Adipose tissue (tissue), 3 donors: ENCODE measurements at regions not wholly inside any gene's neighbourhood (a gene's known extent, or its start where the extent isn't known, plus 50 kb on each side); places are given as distances from the start of the nearest gene placed in this dataset.

Experiments
- H3K27ac ChIP-seq: one replicate; pipeline ENCODE4 v1.5.1; 2013; ENCODE audit warnings: low read depth, low read length
- WGBS, 3 donors: extraction: QIAGEN DNeasy Blood & Tissue Kit; methylation state at CpG; one replicate each; pipeline ENCODE4 v1.1.7; 2013; 5-methylcytosine and 5-hydroxymethylcytosine counted together
- donor health status: healthy with polysubstance abuse.
- donor health status: Bipolar disorder and iron deficiency.
- donor health status: healthy.

DNA sequence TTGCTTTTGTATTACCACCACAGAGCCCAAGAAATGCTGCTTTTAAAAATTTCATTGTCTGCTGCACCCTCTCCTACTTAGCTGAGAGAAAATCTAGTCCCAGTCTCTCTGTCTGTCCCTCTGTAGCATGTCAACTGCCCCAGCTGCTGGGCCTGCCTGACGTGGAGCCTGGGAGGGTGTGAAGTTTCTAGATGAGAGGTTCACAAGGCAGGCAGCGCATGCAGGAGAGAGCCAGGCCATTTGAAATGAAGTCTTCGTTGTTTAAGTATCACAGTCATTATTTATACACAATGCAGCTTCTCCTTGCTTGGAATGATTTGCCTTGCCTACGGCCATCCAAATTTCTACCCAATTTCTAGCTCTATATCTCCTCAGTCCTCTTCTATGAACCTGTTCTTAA, 306.8 kb upstream of the PLXNA2 start:
- WGBS, 3 donors, result 68 to 90% (median 88%) methylated on average over 4 of the region's 4 CpGs

DNA sequence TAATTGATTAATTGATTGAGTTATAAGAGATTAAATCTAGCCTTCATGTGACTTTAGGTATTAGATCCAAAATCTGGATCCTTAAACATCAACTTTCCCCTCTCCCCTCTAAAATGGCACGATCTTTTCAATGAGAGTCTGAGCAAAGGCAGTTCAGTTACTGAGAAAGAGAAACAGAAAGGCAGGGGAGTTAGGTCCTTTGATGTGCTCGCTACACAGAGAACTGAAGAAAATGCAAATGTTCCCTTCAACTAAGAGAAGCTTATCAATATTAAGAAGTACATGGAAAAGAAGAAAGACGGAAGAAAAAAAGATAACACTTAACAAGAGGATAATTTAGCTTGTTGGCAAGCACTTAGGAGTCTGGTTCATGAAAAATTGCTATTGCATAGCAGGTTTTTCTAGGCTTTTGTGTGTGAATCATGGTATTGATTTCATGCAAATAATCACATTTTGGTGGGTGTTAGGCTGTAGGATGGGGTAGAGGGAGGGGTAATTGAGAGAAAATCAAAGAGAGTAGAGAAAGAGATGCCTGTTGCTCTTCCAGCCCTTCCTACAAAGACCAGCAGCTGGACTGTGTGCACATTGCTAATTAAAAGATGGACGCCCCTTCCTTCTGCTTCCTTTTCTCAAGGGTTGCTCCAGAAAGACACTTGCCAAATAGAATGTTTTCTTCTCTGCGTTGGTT, 307.6 kb upstream of the PLXNA2 start:
- no peak overlapping the region for H3K27ac ChIP-seq
- WGBS, 3 donors, result 56 to 80% (median 78%) methylated on average over 5 of the region's 5 CpGs

More for the DNA sequence above, 306.8 kb upstream of the PLXNA2 start:
- H3K27ac ChIP-seq, result no peak overlapping the region

DNA sequence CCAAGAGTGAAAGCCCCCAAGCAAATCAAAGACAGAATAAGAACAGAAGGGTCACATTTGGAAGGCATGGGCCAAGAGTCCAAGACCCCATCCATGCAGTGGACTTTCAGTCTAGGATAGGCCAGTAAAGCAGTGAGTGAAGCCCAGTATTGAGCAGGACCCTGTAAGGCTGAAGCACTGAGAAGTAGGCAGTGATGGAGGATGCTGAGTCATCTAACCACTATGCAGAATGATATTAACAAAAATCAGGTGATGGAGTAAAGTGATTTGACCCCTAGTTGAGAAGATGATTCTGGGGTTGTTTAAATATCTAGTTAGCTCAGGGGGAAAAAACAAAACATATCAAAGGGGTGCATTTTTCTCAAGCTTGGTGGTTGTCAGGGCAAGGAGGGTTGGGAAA, 308.7 kb upstream of the PLXNA2 start:
- no peak overlapping the region for H3K27ac ChIP-seq

GRCh38 chr1:208556461-208556860, 312.3 kb upstream of the PLXNA2 start:
- 91 to 98% (median 92%) methylated on average over 6 of the region's 6 CpGs for WGBS, 3 donors
- H3K27ac ChIP-seq, result no peak overlapping the region

DNA sequence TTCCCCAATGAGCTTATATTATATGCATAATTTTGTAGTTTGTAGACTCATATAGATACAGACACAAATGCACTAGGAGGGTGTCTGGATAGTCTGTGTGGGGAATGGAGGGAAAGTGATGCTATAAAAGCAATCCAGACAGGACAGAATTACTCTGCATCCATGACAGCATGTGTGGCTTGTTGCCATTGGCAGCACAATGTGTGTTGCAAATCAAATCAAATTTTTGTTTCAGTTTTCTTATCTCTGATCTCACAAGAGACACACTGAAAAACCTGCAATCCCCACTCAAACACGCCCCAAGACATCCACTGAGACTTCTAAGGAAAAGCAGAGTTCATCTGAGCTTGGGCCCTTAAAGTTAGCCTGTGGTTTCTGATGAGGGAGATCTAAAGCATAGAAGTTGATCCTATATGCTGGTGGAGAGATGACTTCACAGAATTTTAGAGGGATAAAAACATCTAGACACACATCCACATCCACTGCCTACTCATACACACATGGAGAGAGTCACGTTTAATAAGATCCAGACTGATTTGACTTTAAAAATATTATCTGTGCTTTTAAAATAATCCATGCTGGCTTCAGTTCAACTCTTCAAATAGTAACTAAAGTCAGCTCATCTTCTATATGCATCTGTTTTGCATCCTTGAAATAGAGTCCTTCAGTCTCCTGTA, 313.0 kb upstream of the PLXNA2 start:
- WGBS, 3 donors, result 49 to 69% (median 56%) methylated on average over 2 of the region's 2 CpGs
- H3K27ac ChIP-seq, result no peak overlapping the region

DNA sequence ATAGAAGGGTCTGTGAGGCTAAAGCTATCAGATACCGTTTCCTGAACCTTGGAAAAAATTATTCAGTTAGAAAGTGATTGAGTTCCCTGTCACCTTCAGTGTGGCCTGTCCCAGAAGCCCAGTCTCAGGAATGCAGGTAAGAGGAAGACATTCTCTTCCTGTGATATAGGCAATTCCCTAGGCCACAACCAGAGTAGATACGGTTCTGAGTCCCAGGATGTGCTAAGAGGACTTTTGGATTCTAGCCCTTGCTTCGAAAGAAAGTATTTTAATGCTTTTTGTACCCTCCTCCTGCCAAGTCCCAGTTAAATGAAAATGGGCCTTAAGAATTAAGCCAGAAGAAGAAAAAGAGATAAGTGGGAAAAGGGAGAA, 313.5 kb upstream of the PLXNA2 start:
- no peak overlapping the region for H3K27ac ChIP-seq
- WGBS, 3 donors, result 56 to 65% (median 60%) methylated on average over 3 of the region's 3 CpGs

GRCh38 chr1:208559597-208560329, 315.6 kb upstream of the PLXNA2 start:
- H3K27ac ChIP-seq, result no peak overlapping the region
- 38 to 86% (median 76%) methylated on average over 6 of the region's 6 CpGs for WGBS, 3 donors

DNA sequence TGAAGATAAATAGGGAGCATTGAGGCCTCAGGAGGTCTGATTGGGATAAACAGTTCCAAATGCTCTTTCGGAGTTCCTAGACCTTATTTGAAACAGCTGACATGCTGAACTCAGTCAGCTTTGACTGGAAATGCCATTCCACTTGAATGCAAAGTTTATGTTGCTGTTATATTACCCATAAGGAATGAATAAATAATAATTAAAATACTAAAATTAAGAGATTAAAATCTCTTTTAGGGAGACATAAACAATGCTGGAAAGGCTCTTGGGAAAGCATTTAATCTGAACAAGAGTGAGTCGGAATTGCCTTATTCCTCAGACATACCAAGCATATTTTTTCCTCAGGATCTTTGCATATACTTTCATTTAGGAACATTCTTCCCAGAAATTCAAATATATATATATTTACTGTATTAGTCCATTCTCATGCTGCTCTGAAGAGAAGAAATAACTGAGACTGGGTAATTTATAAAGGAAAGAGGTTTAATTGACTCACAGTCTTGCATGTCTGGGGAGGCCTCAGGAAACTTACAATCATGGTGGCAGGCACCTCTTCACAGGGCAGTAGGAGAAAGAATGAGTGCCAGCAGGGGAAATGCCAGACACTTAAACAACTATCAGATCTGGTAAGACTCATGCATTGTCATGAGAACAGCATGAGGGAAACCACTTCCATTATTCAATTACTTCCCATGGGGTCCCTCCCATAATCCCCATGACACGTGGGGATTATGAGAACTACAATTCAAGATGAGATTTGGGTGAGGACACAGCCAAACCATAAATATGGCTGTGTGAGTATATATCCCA, 318.2 kb upstream of the PLXNA2 start:
- WGBS, 3 donors, result 59 to 76% (median 61%) methylated on average over 3 of the region's 3 CpGs
- no peak overlapping the region for H3K27ac ChIP-seq

- 39 to 90% (median 88%) methylated on average over 3 of the region's 3 CpGs for WGBS, 3 donors
- H3K27ac ChIP-seq, result no peak overlapping the region
Measured at GRCh38 chr1:208564466-208564865, 320.3 kb upstream of the PLXNA2 start.

- 81 to 90% (median 88%) methylated on average over 6 of the region's 6 CpGs for WGBS, 3 donors
Measured at GRCh38 chr1:208565756-208566440, 321.7 kb upstream of the PLXNA2 start.

GRCh38 chr1:208569181-208569580, 325.0 kb upstream of the PLXNA2 start:
- no peak overlapping the region for H3K27ac ChIP-seq
- WGBS, 3 donors, result 79 to 94% (median 92%) methylated on average over 1 of the region's 1 CpG

More at GRCh38 chr1:208565756-208566440, 321.7 kb upstream of the PLXNA2 start:
- no peak overlapping the region for H3K27ac ChIP-seq

DNA sequence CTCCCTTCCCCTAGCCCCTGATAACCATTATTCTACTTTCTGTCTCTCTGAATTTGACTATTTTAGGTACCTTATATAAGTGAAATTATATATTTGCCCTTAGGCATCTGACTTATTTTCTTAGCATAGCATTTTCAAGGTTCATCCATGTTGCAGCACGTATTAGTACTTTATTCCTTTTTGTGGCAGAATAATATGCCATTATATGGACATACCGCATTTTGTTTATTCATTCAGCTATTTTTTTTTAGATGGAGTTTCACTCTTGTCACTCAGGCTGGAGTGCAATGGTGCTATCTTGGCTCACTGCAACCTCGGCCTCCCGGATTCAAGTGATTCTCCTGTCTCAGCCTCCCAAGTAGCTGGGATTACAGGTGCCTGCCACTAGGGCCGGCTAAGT, 326.2 kb upstream of the PLXNA2 start:
- H3K27ac ChIP-seq, result no peak overlapping the region
- WGBS, 3 donors, result 90 to 94% (median 93%) methylated on average over 5 of the region's 5 CpGs

GRCh38 chr1:208576425-208576824, 332.2 kb upstream of the PLXNA2 start:
- no peak overlapping the region for H3K27ac ChIP-seq
- 63 to 87% (median 86%) methylated on average over 4 of the region's 4 CpGs for WGBS, 3 donors

GRCh38 chr1:208577381-208577905, 333.3 kb upstream of the PLXNA2 start:
- WGBS, 3 donors, result 33 to 54% (median 51%) methylated on average over 1 of the region's 1 CpG
- no peak overlapping the region for H3K27ac ChIP-seq

DNA sequence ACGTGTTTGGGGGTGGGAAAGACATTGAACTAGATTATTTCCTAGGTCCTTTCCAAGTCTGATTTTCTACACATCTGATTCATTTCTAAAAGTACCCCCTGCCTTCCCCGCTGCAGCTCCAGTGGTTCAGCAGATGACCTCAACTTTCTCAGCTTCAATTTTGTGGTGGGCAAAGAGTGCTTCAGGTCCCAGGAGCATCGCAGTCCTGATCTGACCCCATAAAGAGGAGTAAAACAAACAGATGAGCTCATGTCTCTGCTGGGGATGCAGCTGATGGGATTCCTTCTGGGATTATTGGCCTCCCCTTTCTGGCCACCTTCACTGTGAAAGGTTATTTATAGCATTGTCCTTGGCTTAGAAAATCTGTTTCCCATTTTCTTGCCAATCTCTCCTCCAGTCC, 337.0 kb upstream of the PLXNA2 start:
- WGBS, 3 donors, result 65 to 68% (median 68%) methylated on average over 3 of the region's 3 CpGs
- H3K27ac ChIP-seq, result no peak overlapping the region

DNA sequence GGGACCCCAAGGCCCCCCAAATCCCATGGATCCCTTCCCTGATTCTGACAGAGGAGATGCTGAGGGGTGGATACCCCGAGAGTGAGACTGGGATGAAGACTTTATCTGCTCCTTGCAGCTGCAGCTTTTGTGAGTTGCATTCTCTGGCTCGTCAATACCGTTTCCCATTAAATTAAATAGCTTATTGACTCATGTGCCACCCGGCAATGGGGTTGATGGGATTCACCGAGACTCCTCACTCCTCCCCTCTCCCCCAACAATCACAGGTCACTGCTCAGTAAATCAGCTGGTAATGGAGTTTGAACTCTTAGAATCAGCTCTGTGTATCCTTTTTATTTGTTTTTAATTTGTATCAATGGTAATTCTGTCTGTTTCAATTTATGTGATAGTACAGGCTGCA, 337.5 kb upstream of the PLXNA2 start:
- 40 to 87% (median 82%) methylated on average over 5 of the region's 5 CpGs for WGBS, 3 donors
- H3K27ac ChIP-seq, result no peak overlapping the region

GRCh38 chr1:208584167-208584755, 340.1 kb upstream of the PLXNA2 start:
- 57 to 79% (median 77%) methylated on average over 6 of the region's 6 CpGs for WGBS, 3 donors
- no peak overlapping the region for H3K27ac ChIP-seq

- no peak overlapping the region for H3K27ac ChIP-seq
- 58 to 79% (median 60%) methylated on average over 2 of the region's 2 CpGs for WGBS, 3 donors
Measured at GRCh38 chr1:208587110-208587509, 342.9 kb upstream of the PLXNA2 start.
